SKM-1 (cell line): ENCODE measurements at regions not wholly inside any gene's neighbourhood (a gene's known extent, or its start where the extent isn't known, plus 50 kb on each side); places are given as distances from the start of the nearest gene placed in this dataset.
"Not testable (repeated sequence)": the region's sequence is repeated elsewhere in the genome, so short reads cannot be mapped to it uniquely, and the experiment has no call there.

Experiments
- DNase-seq: peaks from one replicate; lab custom pipeline; 2025; ENCODE audit not compliant: unreplicated experiment; lab: John Stamatoyannopoulos, UW

DNA sequence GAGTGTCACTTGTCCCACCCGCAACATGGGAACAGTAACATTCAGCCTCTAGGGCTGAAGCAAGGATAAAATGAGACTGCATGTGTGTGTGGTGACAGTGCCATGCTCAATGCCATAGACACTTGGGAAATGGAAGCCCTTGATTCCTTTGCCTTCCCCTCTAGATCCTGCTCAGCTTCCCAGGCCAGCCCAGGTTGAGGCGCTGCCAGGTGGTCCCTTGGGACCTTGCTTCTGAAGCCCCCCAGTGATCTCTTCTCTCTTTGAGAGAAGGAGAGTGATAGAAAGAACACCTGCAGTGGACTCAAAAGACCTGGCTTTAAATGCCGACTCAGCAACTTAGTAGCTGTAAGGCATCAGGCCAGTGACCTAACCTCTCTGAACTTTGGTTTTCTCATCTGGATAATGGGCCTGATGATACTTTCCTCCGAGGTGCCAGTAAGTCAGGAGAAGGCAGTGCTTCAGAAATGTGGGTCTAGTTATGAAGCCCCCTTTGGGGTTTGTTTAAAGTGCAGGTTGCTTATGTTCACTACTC is 144.5 kb downstream of the RPLP1 start:
- DNase-seq, result no peak

DNA sequence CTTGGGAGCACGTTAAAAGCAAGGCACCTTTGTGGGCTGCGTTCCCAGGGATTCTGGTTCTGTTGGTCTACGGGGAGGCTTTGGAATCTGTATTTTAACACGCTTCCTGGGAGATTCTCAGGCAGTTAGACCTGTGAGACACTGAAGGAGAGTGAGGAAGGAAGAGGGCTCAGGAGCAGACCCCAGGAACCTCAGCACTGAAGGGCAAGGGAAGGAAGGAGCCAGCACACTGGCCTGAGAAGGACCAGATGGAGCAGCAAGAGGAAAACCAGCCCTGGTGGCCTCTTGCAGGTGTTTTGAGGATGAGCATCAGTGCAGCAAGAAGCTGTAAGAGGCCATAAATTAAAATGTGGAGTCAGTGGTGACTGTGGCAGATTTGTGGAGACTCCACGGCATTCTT is 146.7 kb downstream of the RPLP1 start:
- DNase-seq, result no peak

DNA sequence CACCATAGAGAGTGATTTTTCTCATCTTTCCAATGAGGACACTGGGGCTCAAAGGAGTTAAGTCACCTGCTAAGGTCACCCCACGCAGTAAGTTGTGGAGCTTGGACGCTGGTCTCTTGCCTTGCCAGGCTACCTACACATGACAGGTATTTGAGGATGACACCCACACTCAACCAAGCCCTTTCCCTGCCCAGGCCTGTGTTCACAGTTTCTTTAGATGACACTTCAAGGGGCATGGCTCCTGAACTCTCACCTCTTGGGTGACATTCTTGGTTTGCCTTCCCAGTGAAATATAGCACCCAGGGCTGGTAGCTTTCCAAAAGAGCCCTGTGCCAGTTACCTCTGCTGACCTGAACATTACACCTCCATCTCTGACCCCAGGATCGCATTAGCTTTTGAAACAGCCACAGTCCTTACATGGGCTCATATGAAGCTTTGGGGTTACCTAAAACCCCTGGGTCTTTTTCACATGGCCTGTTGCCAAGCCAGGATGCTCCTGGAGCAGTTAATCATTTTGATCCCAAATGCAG is 148.0 kb downstream of the RPLP1 start:
- no peak for DNase-seq

DNA sequence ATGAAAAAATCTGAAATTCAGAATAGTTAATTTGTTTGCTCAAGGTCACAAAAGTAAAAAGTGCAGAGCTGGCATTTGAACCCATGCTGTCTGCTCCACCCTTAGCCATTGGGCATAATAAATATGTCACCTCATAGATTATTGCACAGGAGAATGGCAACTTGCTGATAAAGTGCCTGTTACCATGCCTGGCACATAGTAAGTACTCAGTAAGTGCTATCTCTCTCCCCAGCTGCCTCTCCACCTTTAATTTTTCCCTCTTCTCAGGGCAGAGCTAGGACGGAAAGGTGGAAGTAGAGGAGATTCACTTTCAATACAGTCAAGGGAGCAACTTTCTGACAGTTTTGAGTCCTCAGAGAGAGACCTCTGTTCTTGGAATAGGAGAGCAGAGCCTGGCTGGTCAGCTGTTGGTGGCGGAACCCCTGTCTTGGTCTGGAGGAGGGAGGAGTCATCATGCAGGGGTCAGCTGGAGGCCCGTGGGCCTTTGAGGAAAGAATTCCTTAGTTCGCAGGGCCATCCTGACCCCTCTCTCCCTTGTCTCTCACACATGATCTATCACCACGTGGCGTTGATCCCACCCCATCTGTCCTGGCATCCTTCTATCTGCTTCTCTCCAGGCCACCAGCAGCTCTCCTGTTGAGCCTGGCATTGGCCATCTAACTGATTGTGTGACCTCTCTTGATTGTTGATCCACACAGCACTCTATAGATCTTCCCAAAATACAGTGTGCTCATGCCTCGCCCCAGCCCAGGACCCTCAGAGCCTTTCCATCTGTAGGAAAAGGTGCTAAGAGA is 149.3 kb downstream of the RPLP1 start:
- DNase-seq, result no peak

DNA sequence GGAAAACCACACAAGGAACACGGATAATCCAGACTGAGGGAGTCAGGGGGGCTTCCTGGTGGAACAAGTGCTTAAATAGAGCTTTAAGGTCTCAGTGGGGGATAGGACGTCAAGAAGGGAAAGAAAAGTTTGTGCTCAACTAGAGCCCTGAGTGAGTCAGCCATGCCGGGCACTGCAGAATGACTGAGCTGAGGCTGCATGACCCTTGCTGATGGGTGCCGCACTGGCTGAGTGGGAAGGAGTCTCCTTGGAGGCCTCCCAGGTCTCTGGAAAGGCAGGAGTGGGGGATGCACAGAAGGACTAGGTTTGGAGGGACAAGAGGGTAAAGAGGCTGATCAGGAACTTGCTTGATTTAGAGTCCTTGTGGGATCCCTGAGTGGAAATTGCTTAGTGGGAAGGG is 150.3 kb downstream of the RPLP1 start:
- no peak for DNase-seq

DNA sequence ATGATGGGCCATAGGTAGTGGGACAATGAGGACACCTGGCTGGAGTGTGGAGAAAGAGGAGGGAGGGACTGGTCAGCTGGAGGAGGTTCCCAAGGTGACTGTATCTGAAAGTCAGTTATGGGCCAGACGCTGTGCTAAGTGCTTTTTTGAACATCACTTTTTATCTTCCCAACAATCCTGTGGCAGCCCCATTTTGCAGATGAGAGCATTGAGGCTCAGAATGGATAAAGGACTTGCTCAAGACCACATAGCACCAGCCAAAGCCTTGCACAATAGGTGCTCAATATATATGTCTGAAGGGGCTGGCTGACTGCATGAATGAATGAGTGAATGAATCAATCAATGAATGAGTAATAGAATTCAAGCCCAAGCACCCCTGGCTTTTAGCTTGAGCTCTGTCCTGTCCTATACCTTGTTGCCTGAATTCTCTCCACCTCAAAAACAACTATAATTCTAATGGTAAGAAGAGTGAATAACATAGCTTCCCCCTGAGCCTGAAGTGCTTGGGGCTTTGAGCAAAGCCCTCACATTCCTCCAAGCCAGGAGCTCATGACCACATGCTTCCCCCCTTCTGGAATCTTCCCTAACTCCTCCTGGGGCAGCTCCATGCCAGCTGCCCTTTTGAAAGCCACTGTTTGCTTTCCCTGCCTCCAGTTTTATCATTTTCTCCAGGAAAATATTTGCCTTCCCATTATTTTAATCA is 150.9 kb downstream of the RPLP1 start:
- no peak for DNase-seq

DNA sequence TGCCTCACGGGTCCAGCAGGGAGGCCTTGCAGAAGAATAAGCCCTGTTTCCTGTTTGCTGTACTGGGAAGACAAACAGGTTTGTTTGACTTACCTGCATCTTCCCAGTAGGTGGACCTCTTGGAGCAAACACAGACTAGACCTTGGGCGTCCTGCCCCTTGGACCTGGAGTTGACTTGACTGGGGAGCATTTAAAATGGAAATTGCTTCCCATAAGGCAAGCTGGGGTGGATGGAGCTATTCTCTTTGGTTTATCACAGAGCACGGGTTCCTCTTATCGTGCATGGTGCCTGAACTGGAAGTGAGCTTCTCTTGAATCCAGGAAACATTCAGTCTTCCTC is 151.4 kb downstream of the RPLP1 start:
- no peak for DNase-seq

DNA sequence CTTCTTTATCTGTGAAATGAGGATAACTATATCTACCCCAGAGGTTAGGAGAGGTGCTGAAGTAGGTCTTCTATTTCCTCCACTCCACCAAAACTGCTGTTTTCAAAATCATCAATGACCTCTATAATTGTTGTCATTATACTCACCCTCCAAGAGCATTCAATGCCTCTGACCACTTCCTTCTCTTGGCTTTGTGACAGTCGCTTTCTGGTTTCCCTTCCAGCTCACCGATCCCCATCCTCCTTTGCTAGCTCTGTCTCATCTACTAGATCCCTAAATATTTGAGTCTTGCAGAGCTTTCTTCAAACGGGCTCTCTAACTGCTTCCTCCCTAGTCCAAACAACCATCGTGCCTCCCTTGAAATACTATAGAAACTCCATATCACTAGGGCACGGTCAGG is 153.5 kb downstream of the RPLP1 start:
- no peak for DNase-seq

DNA sequence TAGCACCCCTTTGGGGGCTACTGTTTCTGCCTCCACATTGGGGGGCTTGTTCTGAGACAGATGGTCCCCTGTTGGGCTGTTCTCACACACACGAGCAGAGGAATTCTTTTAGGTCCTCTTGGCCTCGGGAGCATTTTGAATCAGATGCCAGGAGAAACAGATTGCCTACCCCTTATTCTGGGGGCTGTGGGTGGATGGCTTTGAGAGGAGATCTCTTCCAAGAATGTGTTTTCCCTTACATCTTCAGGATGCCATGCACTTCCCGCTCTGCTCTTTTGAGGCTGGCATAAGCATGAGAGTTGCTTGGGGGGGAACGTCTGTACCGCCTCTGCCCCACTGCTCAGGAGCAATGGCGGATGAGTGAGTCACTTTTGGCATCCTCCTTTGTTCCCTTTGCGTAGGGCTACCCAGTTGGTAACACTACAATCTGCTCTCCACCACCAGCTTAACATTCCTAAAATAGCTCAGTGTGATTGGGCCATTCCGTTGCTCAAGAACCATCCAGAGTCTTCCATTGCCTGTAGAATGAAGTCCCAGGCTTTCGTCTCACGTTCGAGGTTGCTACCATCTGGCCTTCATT is 154.4 kb downstream of the RPLP1 start:
- no peak for DNase-seq

DNA sequence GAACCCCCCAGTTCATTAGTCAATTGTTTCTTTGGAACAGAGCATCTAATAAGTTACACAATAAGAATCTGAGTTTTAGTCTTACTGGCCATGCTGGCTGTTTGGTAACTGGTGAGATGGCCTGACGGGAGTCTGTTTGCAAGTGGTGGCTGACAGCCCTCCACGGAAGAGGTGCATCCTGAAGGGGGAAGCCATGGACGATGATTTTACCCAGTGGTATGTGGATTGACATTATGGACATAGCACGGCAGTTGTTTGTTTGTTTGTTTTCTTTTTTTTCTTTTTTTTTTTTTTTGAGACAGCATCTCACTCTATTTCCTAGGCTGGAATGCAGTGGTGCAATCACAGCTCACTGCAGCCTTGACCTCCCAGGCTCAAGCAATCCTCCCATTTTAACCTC is 156.0 kb downstream of the RPLP1 start:
- no peak for DNase-seq

DNA sequence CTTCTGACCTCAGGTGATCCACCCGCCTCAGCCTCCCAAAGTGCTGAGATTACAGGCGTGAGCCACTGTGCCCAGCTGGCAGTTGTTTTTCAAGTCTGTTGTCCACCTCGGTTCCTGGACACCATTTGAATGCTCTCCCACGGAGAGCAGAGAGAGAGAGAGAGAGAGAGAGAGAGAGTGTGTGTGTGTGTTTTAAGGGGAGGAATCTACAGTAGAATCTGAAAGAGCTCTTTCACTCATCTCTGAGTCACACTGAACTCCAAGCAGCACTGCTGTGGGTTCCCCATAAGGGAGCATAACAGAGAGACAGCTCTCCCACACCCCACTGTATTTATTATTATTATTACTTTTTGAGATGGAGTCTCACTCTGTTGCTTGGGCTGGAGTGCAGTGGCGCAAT is 156.6 kb downstream of the RPLP1 start:
- DNase-seq, result no peak

DNA sequence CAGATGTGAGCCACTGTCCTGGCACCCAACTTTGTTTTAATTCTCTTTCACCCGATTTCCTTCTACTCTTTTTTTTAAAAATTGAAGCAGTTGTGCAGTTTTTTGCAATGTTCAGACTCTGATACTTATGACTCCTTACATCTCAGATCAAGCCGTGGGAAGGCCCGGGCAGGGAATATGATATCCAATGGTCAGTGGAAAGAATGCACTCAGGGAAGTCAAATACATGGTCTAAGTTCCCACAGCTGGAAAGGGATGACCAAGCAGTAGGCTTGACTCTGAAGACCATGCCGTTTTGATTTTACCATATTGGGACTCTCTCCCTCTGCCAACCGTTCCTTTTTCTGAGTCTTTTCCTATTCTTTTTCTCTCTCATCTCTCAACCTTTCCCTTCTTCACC is 157.2 kb downstream of the RPLP1 start:
- no peak for DNase-seq

DNA sequence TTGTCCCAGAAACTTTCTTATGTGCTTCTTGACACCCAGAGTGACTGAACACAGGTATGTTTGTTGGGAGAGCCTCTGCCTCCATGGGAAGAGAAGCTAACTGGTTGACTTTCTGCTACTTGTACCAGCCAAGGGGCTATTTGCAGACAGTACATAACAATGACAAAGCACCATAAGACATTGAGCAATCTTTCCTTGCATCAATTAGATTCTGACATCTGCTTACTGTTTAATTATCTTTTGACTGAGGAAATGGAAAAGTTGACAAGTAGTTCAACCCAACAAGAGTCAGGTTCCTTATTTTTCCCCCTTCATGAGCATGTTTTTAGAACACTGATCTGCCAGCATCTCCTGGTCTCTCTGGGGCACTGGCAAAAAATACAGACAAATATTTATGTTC is 157.7 kb downstream of the RPLP1 start:
- peak; percentile 65 for DNase-seq

DNA sequence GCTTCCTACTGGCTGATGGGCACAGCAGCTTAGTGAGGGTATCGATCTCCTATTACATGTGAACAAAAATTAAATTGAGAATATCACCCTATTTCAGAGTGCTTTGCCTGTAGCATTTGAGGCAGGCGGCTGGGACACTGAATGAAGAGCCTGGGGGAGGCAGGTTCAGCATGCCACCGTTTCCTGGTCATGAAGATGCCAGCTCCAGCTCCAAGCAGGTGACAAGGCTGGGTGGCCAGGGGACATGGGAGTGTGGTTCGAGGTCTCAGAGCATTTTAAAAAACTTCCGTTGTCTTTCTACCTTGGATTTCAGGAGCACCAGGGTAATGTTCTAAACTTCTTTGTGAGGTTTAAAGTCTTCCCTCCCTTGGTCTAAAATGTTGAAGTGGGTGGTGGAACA is 158.2 kb downstream of the RPLP1 start:
- no peak for DNase-seq

DNA sequence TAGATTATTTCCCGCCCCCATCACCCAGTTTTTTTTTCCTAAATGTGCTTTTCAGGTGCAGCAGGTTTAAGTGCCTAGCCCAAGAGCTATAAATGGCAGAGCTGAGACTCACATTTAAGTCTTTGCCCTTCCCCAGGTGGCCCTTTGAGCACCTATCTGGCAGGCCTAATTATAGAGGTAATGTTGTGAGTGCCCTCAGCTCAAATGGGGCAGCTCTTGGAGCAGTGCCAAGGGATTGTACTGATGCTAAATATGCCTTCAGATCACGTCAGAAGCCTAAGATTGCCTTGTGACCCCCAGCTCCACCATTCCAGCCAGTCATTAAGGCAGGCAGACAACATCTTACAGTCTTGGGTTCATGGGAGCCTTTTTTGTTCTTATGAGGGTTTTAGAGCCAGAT is 159.5 kb downstream of the RPLP1 start:
- no peak for DNase-seq

DNA sequence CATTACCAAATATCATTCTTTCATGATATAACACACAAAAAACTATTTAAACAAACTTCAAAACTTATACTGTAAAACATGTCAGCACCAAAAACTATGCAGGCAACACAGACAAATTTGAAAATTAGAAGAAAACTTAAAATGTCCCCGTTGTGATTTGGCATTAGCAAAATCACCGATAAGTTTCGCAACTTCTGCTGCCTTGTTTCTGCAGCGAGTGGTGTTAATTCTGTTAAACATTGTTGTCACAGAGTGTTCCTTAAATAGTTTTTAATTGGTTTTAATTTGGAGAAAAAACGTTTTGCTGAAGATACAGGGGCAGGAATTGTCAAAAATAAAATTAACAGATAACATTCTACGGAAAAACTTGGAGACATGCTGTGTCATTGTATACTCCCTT is 160.6 kb downstream of the RPLP1 start:
- DNase-seq, result no peak

DNA sequence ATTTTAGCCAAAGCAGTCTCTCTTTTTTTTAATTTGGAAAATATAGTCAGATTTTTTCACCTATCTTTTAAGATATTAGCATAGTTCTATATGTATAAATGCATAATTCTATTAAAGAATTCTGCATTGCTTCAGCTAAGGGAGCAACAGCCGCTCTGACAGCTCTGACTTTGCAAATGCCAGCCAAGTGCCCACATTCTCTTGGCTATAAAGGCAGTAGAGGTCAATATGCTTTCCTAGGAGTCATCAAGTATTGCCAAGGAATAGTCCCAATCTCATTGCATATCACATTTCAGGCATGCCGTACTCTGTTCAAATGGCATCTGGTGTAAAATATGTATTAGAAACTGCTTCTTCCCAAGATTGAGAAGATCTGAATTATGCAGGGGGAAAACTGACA is 161.4 kb downstream of the RPLP1 start:
- no peak for DNase-seq

DNA sequence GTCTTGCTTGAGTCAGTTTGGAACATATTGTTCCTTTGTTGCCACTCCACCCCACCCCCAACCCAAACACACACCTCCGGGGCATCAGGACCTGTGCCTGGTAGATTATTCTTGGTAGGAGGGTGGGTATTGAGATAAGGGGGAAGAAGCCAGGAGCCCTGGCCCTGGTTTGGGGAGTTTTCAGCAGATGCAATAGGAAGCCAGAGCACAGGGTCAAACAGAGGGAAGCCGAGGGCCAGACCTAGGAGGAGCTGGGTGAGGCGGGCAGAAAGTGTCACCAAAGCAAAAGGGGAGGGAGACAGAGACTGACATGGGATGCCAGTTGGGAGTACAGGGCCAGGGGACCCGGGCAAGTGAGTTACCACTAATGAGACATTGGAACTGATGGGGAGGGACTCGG is 163.1 kb downstream of the RPLP1 start:
- DNase-seq, result no peak

DNA sequence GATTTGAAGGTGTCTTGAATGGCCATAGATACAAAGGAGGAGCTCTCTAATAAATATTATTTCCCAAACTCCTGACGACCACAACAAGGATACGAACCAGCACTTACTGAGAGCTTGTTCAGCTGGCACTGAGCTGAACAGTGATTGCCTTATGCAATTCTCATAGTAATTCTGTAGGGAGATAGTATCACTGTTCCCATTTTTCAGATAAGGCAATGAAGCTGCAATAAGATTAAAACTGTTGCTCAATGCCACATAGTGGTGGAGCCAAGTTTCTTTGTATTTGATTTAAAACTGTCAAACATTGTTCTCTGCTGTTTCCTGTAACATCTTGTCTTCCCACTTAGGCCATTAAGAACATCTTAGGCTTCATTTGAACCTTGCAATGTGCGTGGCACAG is 163.9 kb downstream of the RPLP1 start:
- DNase-seq, result no peak

DNA sequence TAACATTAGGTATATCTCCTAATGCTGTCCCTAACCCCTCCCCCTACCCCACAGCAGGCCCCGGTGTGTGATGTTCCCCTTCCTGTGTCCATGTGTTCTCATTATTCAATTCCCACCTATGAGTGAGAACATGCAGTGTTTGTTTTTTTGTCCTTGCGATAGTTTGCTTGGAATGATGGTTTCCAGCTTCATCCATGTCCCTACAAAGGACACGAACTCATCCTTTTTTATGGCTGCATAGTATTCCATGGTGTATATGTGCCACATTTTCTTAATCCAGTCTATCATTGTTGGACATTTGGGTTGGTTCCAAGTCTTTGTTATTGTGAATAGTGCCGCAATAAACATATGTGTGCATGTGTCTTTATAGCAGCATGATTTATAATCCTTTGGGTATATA is 164.5 kb downstream of the RPLP1 start:
- not testable (repeated sequence) for DNase-seq

DNA sequence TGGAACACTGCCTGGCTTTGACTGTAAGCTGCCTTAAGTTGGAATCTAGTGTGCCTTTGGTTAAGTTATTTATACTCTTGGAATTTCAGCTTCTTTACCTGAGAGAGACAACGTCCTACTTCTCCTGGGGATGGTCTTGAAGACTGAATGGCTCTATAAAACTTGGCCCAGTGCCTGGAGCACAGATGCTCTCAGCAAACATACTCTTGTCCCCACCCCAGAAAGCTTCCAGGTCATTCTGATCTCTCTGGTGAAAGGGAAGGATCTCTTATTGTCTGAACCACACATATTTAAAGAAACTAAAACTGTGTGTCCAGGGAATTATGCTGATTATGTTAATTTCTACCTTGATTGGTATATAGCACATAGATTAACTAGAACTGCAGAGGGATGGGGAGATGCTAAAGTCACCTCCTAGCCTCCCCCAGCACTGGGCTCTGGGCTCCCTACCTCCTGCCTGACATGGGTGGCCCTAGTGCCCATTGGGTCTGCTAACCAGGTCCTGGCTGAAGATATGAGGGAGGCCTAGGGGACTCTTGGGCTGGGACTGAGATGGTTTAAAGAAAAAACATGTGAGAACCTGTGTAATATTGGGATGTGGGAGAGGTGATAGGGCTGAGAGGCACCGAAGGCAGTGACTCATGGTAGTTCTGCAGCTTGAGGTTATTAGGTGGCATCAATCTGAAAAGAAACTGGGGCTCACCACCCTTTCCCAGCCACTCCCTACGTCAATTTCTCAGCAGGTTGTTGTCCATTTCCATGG is 171.0 kb downstream of the RPLP1 start:
- no peak for DNase-seq
